ENCODE measurements at regions not wholly inside any gene's neighbourhood (a gene's known extent, or its start where the extent isn't known, plus 50 kb on each side); places are given as distances from the start of the nearest gene placed in this dataset.
A peak's percentile ranks its signal among the peaks of the same experiment; 100 is the strongest.

DNA sequence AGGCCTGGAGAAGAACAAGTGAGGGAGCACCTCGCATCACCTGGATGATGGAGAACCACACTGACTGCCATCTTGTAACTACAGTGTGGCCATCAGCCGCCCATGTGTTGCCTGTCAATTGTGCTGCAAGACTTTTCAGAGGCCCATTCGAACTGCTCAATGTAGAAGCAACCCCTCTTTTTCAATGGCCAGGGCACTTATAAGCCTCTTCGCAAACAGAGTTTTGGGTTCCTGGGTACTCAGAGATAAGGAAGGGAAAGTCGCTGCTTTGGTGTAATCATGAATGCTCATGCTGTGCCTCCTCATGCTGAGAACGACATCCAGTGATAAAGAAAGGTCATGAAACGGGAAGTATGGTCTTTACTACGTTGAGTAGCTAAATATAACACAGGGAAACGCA is 143.9 kb upstream of the SLC39A10 start:
- Histone ChIP-seq H3K27ac (ENCODE audit: low read length) (no peak overlapping the region; the same call in 1 of the 2 replicates), H2AFZ (ENCODE audit: low read depth, low read length) (0 out of 2 replicates have a peak overlapping the region, but pooled peaks have one; percentile 23), H3K79me2 (ENCODE audit: low read length) (no peaks in the 10 kb centered on the region), H3K36me3 (replicated peaks; ENCODE audit: low read depth, low read length) (no peaks in the 10 kb centered on the region), H3K9ac (ENCODE audit: low read length) (no peak overlapping the region), H3K9me3 (ENCODE audit: insufficient read depth, low read length) (no peaks in the 10 kb centered on the region), H3K27me3 (ENCODE audit: low read depth, low read length) (no peaks in the 10 kb centered on the region), H3K4me3 (ENCODE audit: low read length) (no peak overlapping the region), H3K4me1 (ENCODE audit: low read length) (peaks cover 17% of the 10 kb centered on the region), H4K20me1 (ENCODE audit: insufficient read depth, low read length) (no peaks in the 10 kb centered on the region), H3K4me2 (ENCODE audit: low read length) (peak overlapping the region; percentile 33)
- no peak for TF ChIP-seq EZH2phosphoT487 (IDR thresholded peaks at IDR 0.05; ENCODE audit: low read depth)
- TF ChIP-seq, protein P1, sequence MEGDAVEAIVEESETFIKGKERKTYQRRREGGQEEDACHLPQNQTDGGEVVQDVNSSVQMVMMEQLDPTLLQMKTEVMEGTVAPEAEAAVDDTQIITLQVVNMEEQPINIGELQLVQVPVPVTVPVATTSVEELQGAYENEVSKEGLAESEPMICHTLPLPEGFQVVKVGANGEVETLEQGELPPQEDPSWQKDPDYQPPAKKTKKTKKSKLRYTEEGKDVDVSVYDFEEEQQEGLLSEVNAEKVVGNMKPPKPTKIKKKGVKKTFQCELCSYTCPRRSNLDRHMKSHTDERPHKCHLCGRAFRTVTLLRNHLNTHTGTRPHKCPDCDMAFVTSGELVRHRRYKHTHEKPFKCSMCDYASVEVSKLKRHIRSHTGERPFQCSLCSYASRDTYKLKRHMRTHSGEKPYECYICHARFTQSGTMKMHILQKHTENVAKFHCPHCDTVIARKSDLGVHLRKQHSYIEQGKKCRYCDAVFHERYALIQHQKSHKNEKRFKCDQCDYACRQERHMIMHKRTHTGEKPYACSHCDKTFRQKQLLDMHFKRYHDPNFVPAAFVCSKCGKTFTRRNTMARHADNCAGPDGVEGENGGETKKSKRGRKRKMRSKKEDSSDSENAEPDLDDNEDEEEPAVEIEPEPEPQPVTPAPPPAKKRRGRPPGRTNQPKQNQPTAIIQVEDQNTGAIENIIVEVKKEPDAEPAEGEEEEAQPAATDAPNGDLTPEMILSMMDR (IDR thresholded peaks at IDR 0.05; ENCODE audit: low read depth, low read length) = no peak

DNA sequence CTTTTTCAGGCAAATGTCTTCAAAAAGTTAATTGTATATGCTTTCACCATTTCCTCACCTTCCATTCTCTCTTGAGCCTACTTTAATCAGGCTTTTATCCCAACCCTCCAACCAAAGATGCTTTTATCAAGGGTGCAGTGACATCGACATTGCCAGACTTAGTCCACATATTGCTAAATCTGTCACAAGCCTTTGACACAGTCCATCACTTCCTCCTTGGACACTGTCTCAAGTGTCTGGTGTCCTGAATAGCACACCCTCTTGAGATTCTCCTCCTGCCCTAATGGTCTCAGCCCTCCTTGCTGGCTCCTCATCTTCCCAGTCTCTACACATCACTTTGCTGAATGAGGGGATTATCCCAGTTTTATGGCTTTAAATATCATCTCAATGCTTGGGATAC is 147.5 kb upstream of the SLC39A10 start:
- H3K27me3 ChIP-seq (ENCODE audit: low read depth, low read length) = no peaks in the 10 kb centered on the region
- H3K9ac ChIP-seq (ENCODE audit: low read length) = no peak overlapping the region
- no peak overlapping the region for H3K4me2 ChIP-seq (ENCODE audit: low read length)
- peaks cover 14% of the 10 kb centered on the region for H3K9me3 ChIP-seq (ENCODE audit: insufficient read depth, low read length)
- no peak overlapping the region for H2AFZ ChIP-seq (ENCODE audit: low read depth, low read length)
- peaks cover 36% of the 10 kb centered on the region for H3K4me1 ChIP-seq (ENCODE audit: low read length)
- no peaks in the 10 kb centered on the region for H3K79me2 ChIP-seq (ENCODE audit: low read length)
- no peaks in the 10 kb centered on the region for H4K20me1 ChIP-seq (ENCODE audit: insufficient read depth, low read length)
- no peak overlapping the region for H3K4me3 ChIP-seq (ENCODE audit: low read length)
- H3K36me3 ChIP-seq (replicated peaks; ENCODE audit: low read depth, low read length) = peaks cover 9% of the 10 kb centered on the region
- no peak overlapping the region for H3K27ac ChIP-seq (ENCODE audit: low read length)
- TF ChIP-seq, protein P1 (IDR thresholded peaks at IDR 0.05; ENCODE audit: low read depth, low read length) = no peak
- no peak for TF ChIP-seq EZH2phosphoT487 (IDR thresholded peaks at IDR 0.05; ENCODE audit: low read depth)

DNA sequence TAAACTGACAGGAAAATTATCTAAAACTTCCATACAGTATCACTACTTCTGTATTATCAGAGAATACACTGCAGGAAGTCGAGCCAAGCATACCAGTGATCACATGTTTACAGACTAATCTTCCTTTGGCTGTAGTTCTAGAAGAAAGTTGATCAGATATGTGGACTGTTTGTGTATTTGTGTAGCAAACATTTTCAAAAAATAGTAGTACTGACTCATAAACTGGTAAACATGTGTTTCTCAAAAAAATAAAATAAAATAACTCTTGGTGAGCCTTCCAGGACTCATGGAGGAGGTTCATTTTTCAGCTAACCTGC is 148.9 kb upstream of the SLC39A10 start:
- Histone ChIP-seq H3K9ac (ENCODE audit: low read length) (no peak overlapping the region), H3K36me3 (replicated peaks; ENCODE audit: low read depth, low read length) (peaks cover 9% of the 10 kb centered on the region), H3K4me2 (ENCODE audit: low read length) (no peak overlapping the region), H3K79me2 (ENCODE audit: low read length) (no peaks in the 10 kb centered on the region), H3K27me3 (ENCODE audit: low read depth, low read length) (no peaks in the 10 kb centered on the region), H4K20me1 (ENCODE audit: insufficient read depth, low read length) (no peaks in the 10 kb centered on the region), H3K27ac (ENCODE audit: low read length) (no peak overlapping the region), H3K9me3 (ENCODE audit: insufficient read depth, low read length) (peaks cover 14% of the 10 kb centered on the region), H3K4me3 (ENCODE audit: low read length) (no peak overlapping the region), H2AFZ (ENCODE audit: low read depth, low read length) (no peak overlapping the region), H3K4me1 (ENCODE audit: low read length) (peaks cover 30% of the 10 kb centered on the region)
- TF ChIP-seq, protein P1 (IDR thresholded peaks at IDR 0.05; ENCODE audit: low read depth, low read length) = no peak
- no peak for TF ChIP-seq EZH2phosphoT487 (IDR thresholded peaks at IDR 0.05; ENCODE audit: low read depth)

DNA sequence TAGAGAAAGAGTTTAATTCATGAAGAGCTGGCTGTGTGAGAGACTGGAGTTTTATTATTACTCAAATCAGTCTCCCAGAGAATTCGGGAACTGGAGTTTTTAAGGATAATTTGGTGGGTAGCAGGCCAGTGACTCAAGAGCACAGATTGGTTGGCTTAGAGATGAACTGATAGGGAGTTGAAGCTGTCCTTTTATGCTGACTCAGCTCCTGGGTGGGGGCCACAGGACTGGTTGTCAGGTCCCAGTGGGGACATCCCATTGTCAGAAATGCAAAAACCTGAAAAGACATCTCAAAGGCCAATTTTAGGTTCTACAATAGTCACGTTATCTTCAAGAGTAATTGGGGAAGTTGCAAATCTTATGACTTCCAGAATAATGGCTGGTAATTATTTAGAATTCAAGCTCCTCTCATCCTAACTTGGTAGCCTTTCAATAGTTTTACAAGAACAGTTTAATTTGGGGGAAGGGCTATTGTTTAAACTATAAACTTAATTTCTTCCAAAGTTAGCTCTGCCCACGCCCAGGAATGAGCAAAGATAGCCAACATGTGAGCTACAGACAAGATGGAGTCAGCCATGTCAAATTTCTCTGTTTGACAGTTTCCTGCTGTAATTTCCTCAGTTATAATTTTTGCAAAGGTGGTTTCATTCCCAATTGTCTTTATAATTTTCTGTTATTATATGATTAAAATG is 149.4 kb upstream of the SLC39A10 start:
- Histone ChIP-seq H3K9me3 (ENCODE audit: insufficient read depth, low read length) (peaks cover 14% of the 10 kb centered on the region), H2AFZ (ENCODE audit: low read depth, low read length) (no peak overlapping the region), H3K36me3 (replicated peaks; ENCODE audit: low read depth, low read length) (peaks cover 9% of the 10 kb centered on the region), H3K27me3 (ENCODE audit: low read depth, low read length) (no peaks in the 10 kb centered on the region), H3K4me1 (ENCODE audit: low read length) (peaks cover 27% of the 10 kb centered on the region), H3K27ac (ENCODE audit: low read length) (no peak overlapping the region), H3K4me3 (ENCODE audit: low read length) (no peak overlapping the region), H3K4me2 (ENCODE audit: low read length) (no peak overlapping the region), H4K20me1 (ENCODE audit: insufficient read depth, low read length) (no peaks in the 10 kb centered on the region), H3K79me2 (ENCODE audit: low read length) (no peaks in the 10 kb centered on the region), H3K9ac (ENCODE audit: low read length) (no peak overlapping the region)
- TF ChIP-seq EZH2phosphoT487 (IDR thresholded peaks at IDR 0.05; ENCODE audit: low read depth) = no peak
- TF ChIP-seq, protein P1 (IDR thresholded peaks at IDR 0.05; ENCODE audit: low read depth, low read length) = no peak
